ENCODE measurements at regions not wholly inside any gene's neighbourhood (a gene's known extent, or its start where the extent isn't known, plus 50 kb on each side); places are given as distances from the start of the nearest gene placed in this dataset.
"Not testable (repeated sequence)": the region's sequence is repeated elsewhere in the genome, so short reads cannot be mapped to it uniquely, and the experiment has no call there.

DNA sequence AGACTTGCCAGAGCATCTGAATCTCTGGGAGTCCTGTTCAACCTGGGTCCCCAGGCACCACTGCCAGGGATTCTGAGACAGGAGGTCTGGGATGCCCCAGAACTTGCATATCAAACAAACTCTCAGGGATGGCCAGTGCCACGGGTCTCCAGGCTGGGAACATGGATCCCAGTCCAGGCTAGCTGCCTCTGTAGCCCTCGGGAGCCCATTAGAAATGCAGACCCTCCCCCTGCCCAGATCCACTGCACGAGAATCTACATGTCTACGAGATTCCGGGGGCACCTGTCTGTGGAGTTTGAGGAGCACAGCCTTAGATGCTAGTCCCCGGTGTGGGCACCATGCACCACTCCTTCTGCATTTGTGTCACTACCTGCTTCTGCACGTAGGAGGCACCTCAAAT lies 183.9 kb downstream of the NPIPB11 start:
- H3K27me3 Mint-ChIP-seq, H3K27ac Mint-ChIP-seq, DNase-seq, ATAC-seq, H3K4me3 Mint-ChIP-seq: not testable (repeated sequence)
- Mint-ChIP-seq H3K4me1 (peaks cover 12% of the 10 kb centered on the region), H3K9me3 (peaks cover 7 to 22% of the 10 kb centered on the region in 2 donors)

- not testable (repeated sequence) for H3K4me3 Mint-ChIP-seq, ATAC-seq, DNase-seq, H3K27me3 Mint-ChIP-seq
- H3K4me1 Mint-ChIP-seq, result peaks cover 12% of the 10 kb centered on the region
- peaks cover 7 to 22% of the 10 kb centered on the region in 2 donors for H3K9me3 Mint-ChIP-seq
- peak overlapping the region in 1 of 2 donors; percentile 61 for H3K27ac Mint-ChIP-seq
Observed at GRCh38 chr16:29222008-29222407, 184.5 kb downstream of the NPIPB11 start.

- Mint-ChIP-seq H3K27ac (peak overlapping the region in 1 of 2 donors; percentile 61), H3K4me1 (peaks cover 12% of the 10 kb centered on the region), H3K9me3 (peaks cover 1 to 16% of the 10 kb centered on the region in 2 donors)
- not testable (repeated sequence) for DNase-seq, ATAC-seq, H3K27me3 Mint-ChIP-seq, H3K4me3 Mint-ChIP-seq
Observed at GRCh38 chr16:29221281-29221955, 185.1 kb downstream of the NPIPB11 start.

- ATAC-seq, H3K27me3 Mint-ChIP-seq, H3K27ac Mint-ChIP-seq, DNase-seq, H3K4me3 Mint-ChIP-seq: not testable (repeated sequence)
- Mint-ChIP-seq H3K9me3 (peaks cover 0 to 12% of the 10 kb centered on the region in 2 donors), H3K4me1 (peaks cover 12% of the 10 kb centered on the region)
Observed at GRCh38 chr16:29220647-29221191, 185.8 kb downstream of the NPIPB11 start.

DNA sequence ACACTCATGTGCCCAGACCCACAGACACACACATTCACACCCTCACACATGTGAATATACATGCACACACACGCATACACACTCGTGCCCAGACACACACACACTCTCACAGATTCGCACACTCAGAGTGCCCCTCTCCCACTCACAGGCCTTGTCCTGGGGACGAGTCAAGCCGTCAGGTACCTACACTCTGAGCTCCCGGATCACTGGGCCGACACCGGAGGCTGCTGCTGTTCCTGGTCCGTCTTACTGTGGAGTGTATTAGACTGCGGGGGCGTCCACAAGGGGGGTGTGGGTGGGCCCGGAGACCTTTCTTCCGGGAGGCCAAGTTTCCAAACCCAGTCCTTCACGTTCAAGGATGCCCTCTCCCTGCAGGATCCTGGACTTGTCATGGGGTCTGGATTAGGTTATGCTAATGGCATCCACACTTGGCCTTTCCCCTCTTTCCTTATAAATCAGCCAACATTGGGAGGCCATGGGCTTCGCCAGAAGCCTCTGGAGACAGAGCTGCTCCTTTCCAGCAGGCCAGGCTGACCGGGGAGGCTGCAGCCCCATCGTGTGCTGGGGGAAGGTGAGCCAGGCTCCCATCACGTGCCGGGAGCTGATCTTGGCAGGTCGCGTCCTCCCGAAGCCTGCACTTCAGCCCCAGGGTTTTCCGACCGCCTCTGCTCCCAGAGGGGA lies 186.4 kb downstream of the NPIPB11 start:
- H3K4me1 Mint-ChIP-seq, result peaks cover 12% of the 10 kb centered on the region
- not testable (repeated sequence) for H3K27me3 Mint-ChIP-seq, H3K27ac Mint-ChIP-seq, H3K4me3 Mint-ChIP-seq, DNase-seq, ATAC-seq
- H3K9me3 Mint-ChIP-seq, result peaks cover 0 to 12% of the 10 kb centered on the region in 2 donors

DNA sequence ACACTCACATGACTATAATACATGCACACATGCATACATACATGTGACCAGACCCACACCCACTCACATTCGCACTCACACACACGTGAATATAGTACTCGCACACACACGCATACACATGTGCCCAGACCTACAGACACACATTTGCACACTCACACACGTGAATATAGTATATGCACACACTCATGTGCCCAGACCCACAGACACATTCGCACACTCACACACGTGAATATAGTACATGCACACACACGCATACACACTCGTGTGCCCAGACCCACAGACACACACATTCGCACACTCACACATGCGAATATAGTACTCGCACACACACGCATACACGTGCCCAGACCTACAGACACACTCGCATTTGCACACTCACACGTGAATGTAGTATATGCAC lies 186.9 kb downstream of the NPIPB11 start:
- H3K4me1 Mint-ChIP-seq, result peaks cover 12% of the 10 kb centered on the region

DNA sequence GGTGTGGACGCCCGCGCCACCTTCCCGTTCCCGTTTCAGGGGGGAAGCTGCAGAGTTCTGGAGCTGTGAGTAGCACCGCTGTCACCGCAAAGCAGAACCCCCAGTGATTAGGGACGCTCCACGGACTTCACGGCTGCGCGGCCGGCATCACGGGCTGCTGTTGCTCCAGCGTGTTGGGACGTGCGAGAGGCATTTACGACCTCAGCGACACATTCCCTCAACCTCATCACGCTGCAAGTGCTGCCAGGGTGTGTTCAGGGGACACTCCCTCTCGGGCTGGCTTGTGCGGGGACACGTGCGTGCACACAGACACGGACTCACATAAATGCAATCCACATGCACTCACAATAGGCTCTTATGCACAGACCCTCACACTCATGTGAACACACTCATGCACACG lies 187.9 kb downstream of the NPIPB11 start:
- not testable (repeated sequence) for H3K27ac Mint-ChIP-seq, H3K4me3 Mint-ChIP-seq, H3K27me3 Mint-ChIP-seq, H3K4me1 Mint-ChIP-seq, ATAC-seq, DNase-seq
- H3K9me3 Mint-ChIP-seq, result peaks cover 0 to 12% of the 10 kb centered on the region in 2 donors

More for the DNA sequence above, 186.9 kb downstream of the NPIPB11 start:
- peaks cover 0 to 12% of the 10 kb centered on the region in 2 donors for H3K9me3 Mint-ChIP-seq
- ATAC-seq, H3K27me3 Mint-ChIP-seq, H3K4me3 Mint-ChIP-seq, H3K27ac Mint-ChIP-seq, DNase-seq: not testable (repeated sequence)

DNA sequence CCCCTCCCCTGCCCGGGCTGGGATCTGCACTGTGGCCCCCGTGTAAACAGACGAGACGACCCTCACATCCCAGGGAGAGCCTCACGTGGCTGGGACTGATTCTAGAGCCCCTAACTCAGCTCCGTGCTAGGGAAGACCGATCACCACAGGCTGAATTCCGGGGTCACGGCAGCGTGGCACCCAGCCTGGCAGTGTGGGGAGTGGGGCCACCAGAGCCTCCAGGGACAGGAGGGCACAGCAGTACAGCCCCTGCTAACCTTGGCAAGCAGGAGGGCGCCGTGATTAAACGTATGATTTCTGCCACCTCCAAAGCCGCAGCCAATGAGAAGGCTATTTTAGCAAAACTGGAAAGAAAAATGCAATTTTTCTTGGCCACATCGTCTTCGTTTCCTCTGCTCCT lies 188.3 kb downstream of the NPIPB11 start:
- ATAC-seq, H3K4me1 Mint-ChIP-seq, H3K27ac Mint-ChIP-seq, DNase-seq, H3K27me3 Mint-ChIP-seq, H3K4me3 Mint-ChIP-seq: not testable (repeated sequence)
- H3K9me3 Mint-ChIP-seq, result peaks cover 0 to 12% of the 10 kb centered on the region in 2 donors

DNA sequence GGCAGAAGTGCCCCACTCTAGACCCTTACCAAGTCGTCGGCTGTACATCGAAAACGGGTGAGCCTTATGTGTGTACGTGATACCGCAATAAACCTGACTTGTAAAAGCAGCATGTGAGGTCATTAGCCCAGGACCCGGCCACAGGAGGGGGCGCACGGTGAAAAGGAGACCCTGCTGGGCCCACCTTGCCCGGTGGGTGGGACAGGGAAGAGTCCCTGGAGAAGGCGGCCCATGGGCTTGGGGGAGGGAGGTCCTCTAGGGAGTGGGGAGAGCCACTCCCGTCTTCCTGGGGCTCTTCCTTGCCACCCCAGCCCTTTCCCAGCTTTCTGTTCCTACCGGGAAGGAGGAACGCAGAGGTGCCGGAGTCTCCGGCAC lies 188.8 kb downstream of the NPIPB11 start:
- DNase-seq, H3K4me3 Mint-ChIP-seq, H3K4me1 Mint-ChIP-seq, ATAC-seq, H3K27ac Mint-ChIP-seq, H3K27me3 Mint-ChIP-seq: not testable (repeated sequence)
- H3K9me3 Mint-ChIP-seq, result peaks cover 0 to 12% of the 10 kb centered on the region in 2 donors

DNA sequence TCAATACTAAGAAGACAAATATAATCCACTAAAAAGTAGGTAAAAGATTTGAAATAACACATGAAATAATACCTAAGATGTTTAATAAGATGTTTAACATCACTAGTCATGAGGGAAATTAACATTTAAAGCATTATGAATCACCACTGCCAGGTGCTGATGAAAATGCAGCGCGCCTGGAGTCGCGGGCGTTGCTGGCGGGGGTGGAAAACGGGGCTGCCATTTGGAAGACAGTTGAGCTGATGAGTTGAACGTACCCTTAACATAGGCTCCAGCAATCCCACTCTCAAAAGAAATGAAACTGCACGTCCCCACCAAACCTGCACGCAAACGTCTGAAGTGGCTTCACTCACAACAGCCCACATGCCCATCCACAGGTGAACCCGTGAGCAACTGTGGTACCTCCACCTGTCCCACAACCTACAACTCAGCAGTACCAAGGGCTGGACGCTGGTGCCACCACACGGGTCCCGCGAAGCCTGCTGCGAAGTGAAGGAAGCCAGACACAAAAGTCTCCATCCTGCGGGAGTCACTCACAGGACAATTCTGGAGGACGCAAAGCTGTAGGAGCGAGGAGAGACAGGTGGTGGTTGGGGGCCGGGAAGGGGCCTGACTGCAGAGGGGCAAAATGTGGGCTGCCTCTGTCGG lies 189.3 kb downstream of the NPIPB11 start:
- DNase-seq, H3K27ac Mint-ChIP-seq, H3K27me3 Mint-ChIP-seq, H3K4me3 Mint-ChIP-seq, H3K4me1 Mint-ChIP-seq, ATAC-seq: not testable (repeated sequence)
- peaks cover 0 to 12% of the 10 kb centered on the region in 2 donors for H3K9me3 Mint-ChIP-seq

- DNase-seq, H3K4me1 Mint-ChIP-seq, ATAC-seq, H3K27ac Mint-ChIP-seq, H3K27me3 Mint-ChIP-seq, H3K4me3 Mint-ChIP-seq, H3K9me3 Mint-ChIP-seq: not testable (repeated sequence)
Observed at GRCh38 chr16:29213770-29214169, 192.7 kb downstream of the NPIPB11 start.

- H3K4me1 Mint-ChIP-seq, H3K9me3 Mint-ChIP-seq, ATAC-seq, DNase-seq, H3K27ac Mint-ChIP-seq, H3K4me3 Mint-ChIP-seq, H3K27me3 Mint-ChIP-seq: not testable (repeated sequence)
Observed at GRCh38 chr16:29213251-29213650, 193.3 kb downstream of the NPIPB11 start.

DNA sequence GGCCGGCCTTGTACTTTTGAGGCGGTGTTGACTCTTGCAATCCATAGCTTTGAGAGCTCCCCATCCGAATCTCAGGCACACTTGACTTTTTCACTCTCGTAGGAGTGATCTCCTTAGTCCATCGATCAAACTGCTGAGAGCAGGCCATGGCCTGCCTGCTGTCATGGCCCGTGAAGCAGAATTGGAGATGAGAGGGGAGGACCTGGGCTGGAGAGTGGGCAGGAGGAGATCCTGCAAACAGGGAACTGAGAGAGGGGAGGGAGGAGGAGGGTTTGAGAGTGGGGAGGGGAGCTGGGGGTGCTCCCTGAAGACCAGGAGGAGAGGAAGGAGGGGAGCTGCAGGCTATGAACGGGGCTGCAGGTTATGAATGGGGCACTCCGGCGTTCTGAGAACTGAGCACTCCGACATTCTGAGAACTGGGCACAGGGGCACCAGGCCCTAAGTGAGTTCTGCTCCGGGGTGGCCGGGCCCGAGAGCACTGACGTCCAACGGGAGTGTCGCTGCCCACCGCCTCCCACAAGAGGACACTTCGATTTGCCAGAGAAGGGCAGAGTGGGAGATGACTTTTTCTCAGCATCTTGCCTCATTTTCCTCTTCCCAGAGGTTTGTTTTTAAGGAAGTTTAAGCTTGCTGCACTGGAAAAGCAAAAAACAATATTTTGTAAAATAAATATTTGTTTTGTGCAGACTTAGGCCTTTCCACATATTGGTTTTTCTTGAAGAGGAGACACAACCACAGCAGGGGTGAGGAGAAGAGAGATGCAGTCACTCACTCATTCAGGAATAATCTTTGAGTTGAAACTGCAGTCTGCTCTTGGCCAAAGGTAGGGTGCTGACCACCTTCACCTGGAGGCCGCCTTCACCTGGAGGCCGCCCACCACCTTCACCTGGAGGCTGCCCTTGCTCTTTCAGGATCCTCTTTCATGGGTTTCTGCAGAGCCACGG lies 194.2 kb downstream of the NPIPB11 start:
- H3K9me3 Mint-ChIP-seq, H3K4me1 Mint-ChIP-seq, H3K4me3 Mint-ChIP-seq, DNase-seq, ATAC-seq, H3K27me3 Mint-ChIP-seq: not testable (repeated sequence)
- H3K27ac Mint-ChIP-seq, result peak overlapping the region in 1 of 2 donors; percentile 20

- not testable (repeated sequence) for DNase-seq, H3K27ac Mint-ChIP-seq, H3K9me3 Mint-ChIP-seq, H3K4me1 Mint-ChIP-seq, ATAC-seq, H3K27me3 Mint-ChIP-seq, H3K4me3 Mint-ChIP-seq
Observed at GRCh38 chr16:29211456-29211855, 195.1 kb downstream of the NPIPB11 start.
